Sigmoid colon (tissue), 6 donors: ENCODE measurements at regions not wholly inside any gene's neighbourhood (a gene's known extent, or its start where the extent isn't known, plus 50 kb on each side); places are given as distances from the start of the nearest gene placed in this dataset.

Experiments
- DNase-seq: peaks from one replicate; pipeline ENCODE4 v3.0.0-alpha.2; 2019
- H3K27ac ChIP-seq, 4 donors: fragments of 200-600 bp; sonication (generic); one replicate each; pipeline ENCODE4 v1.5.1; 2016 to 2019; ENCODE audit warnings: mild to moderate bottlenecking in 1 of 4
- H3K27me3 ChIP-seq, 3 donors: fragments of 200-600 bp; sonication (generic); one replicate each; pipeline ENCODE4 v1.5.1; 2019; ENCODE audit warnings: mild to moderate bottlenecking in 1 of 3
- H3K36me3 ChIP-seq, 4 donors: fragments of 200-600 bp; sonication (generic); one replicate each; pipeline ENCODE4 v1.5.1; 2016 to 2019
- H3K4me1 ChIP-seq, 4 donors: fragments of 200-600 bp; sonication (generic); one replicate each; pipeline ENCODE4 v1.5.1; 2017 to 2019
- H3K4me3 ChIP-seq, 4 donors: fragments of 200-600 bp; sonication (generic); one replicate each; pipeline ENCODE4 v1.5.1; 2017 to 2019; ENCODE audit warnings: mild to moderate bottlenecking in 2 of 4, moderate library complexity in 1 of 4
- H3K9me3 ChIP-seq, 4 donors: fragments of 200-600 bp in 3 of 4; sonication (generic) in 3 of 4; one replicate each; pipeline versions ENCODE4 v1.5.1 to v1.6.1; 2013 to 2019
- CTCF ChIP-seq, 4 experiments: fragments of 450-650 bp in 3 of 4; fragments of 200-600 bp in 1 of 4; IDR thresholded peaks; one replicate each; pipeline ENCODE4 v1.5.1; 2016 to 2019; ENCODE audit warnings: antibody characterized with exemption in 4 of 4, mild to moderate bottlenecking in 3 of 4, moderate library complexity in 2 of 4
- EP300 ChIP-seq, 4 donors: sonication (generic); formaldehyde crosslinking; IDR thresholded peaks; one replicate each; pipeline ENCODE4 v1.6.1; 2017; ENCODE audit warnings: antibody characterized with exemption in 4 of 4
- POLR2A ChIP-seq, 2 donors: fragments of 450-650 bp; IDR thresholded peaks; one replicate each; pipeline ENCODE4 v1.6.1; 2016; ENCODE audit warnings: antibody characterized with exemption in 2 of 2, mild to moderate bottlenecking in 2 of 2, moderate library complexity in 2 of 2
- POLR2AphosphoS5 ChIP-seq, 4 donors: sonication (generic); formaldehyde crosslinking; IDR thresholded peaks; one replicate each; pipeline ENCODE4 v1.6.1; 2017; ENCODE audit warnings: antibody characterized with exemption in 4 of 4
- WGBS, 2 donors: extraction: QIAGEN DNeasy Blood & Tissue Kit; methylation state at CpG; one replicate each; pipeline ENCODE4 v1.1.7; 2013; 5-methylcytosine and 5-hydroxymethylcytosine counted together
- intact Hi-C: fragments of 100-400 bp; cut with DNase I; formaldehyde crosslinking; loops from one replicate; pipeline ENCODE4 v1.15.1; 2023
- donor health status: healthy with polysubstance abuse.
- donor health status: healthy.

- TF ChIP-seq POLR2AphosphoS5 (IDR thresholded peaks at IDR 0.05) (no peak), POLR2A (IDR thresholded peaks at IDR 0.05) (no peak), CTCF (IDR thresholded peaks at IDR 0.05) (no peak), EP300 (IDR thresholded peaks at IDR 0.05) (no peak)
- no peaks in the 10 kb centered on the region for H3K27me3 ChIP-seq
- intact Hi-C loops, result no loop called here
- no peaks in the 10 kb centered on the region for H3K4me1 ChIP-seq
- 95 to 97% methylated on average over 12 of the region's 12 CpGs for WGBS, 2 donors
- H3K36me3 ChIP-seq, result no peaks in the 10 kb centered on the region
- H3K4me3 ChIP-seq, result no peak overlapping the region
- DNase-seq, result no peak
- H3K9me3 ChIP-seq, result no peaks in the 10 kb centered on the region
- H3K27ac ChIP-seq, result no peak overlapping the region
These were observed 303.6 kb upstream of the PROK2 start for GRCh38 chr3:72088486-72089025.

- intact Hi-C loops, result no loop called here
- DNase-seq, result no peak
- H3K9me3 ChIP-seq, result no peaks in the 10 kb centered on the region
- 96 to 97% methylated on average over 10 of the region's 10 CpGs for WGBS, 2 donors
- no peaks in the 10 kb centered on the region for H3K27me3 ChIP-seq
- peaks cover 0 to 9% (median 6%) of the 10 kb centered on the region in 4 donors for H3K4me1 ChIP-seq
- no peaks in the 10 kb centered on the region for H3K36me3 ChIP-seq
- no peak overlapping the region for H3K4me3 ChIP-seq
- no peak overlapping the region for H3K27ac ChIP-seq
- TF ChIP-seq POLR2A (IDR thresholded peaks at IDR 0.05), result no peak
- no peak for TF ChIP-seq EP300 (IDR thresholded peaks at IDR 0.05)
- TF ChIP-seq CTCF (IDR thresholded peaks at IDR 0.05), result no peak
- no peak for TF ChIP-seq POLR2AphosphoS5 (IDR thresholded peaks at IDR 0.05)
These were observed 302.5 kb upstream of the PROK2 start for GRCh38 chr3:72087420-72087819.

GRCh38 chr3:72086743-72087087 is 301.8 kb upstream of the PROK2 start:
- no peak overlapping the region for H3K27ac ChIP-seq
- DNase-seq, result no peak
- peaks cover 0 to 16% (median 12%) of the 10 kb centered on the region in 4 donors for H3K4me1 ChIP-seq
- no peaks in the 10 kb centered on the region for H3K36me3 ChIP-seq
- WGBS, 2 donors, result 88% methylated on average over 11 of the region's 11 CpGs
- H3K9me3 ChIP-seq, result no peaks in the 10 kb centered on the region
- H3K4me3 ChIP-seq, result no peak overlapping the region
- no peak for TF ChIP-seq CTCF (IDR thresholded peaks at IDR 0.05)
- no peaks in the 10 kb centered on the region for H3K27me3 ChIP-seq
- intact Hi-C loops, result no loop called here

- 77 to 83% methylated on average over 5 of the region's 5 CpGs for WGBS, 2 donors
- Histone ChIP-seq H3K4me3 (no peak overlapping the region), H3K9me3 (no peaks in the 10 kb centered on the region), H3K36me3 (no peaks in the 10 kb centered on the region), H3K27ac (no peak overlapping the region), H3K27me3 (no peaks in the 10 kb centered on the region), H3K4me1 (peaks cover 0 to 17% (median 12%) of the 10 kb centered on the region in 4 donors)
- intact Hi-C loops, result no loop called here
- no peak for DNase-seq
- no peak for TF ChIP-seq CTCF (IDR thresholded peaks at IDR 0.05)
- no peak for TF ChIP-seq EP300 (IDR thresholded peaks at IDR 0.05)
- TF ChIP-seq POLR2AphosphoS5 (IDR thresholded peaks at IDR 0.05), result no peak
These were observed 301.2 kb upstream of the PROK2 start for GRCh38 chr3:72086042-72086742.

GRCh38 chr3:72085036-72085435 is 300.1 kb upstream of the PROK2 start:
- no peaks in the 10 kb centered on the region for H3K36me3 ChIP-seq
- no peak overlapping the region for H3K4me3 ChIP-seq
- WGBS, 2 donors, result 81 to 87% methylated on average over 6 of the region's 6 CpGs
- peaks cover 0 to 17% (median 12%) of the 10 kb centered on the region in 4 donors for H3K4me1 ChIP-seq
- no peaks in the 10 kb centered on the region for H3K9me3 ChIP-seq
- H3K27ac ChIP-seq, result no peak overlapping the region
- TF ChIP-seq CTCF (IDR thresholded peaks at IDR 0.05), result no peak
- TF ChIP-seq EP300 (IDR thresholded peaks at IDR 0.05), result no peak
- no peak for TF ChIP-seq POLR2A (IDR thresholded peaks at IDR 0.05)
- no peak for TF ChIP-seq POLR2AphosphoS5 (IDR thresholded peaks at IDR 0.05)
- H3K27me3 ChIP-seq, result no peaks in the 10 kb centered on the region
- no peak for DNase-seq
- intact Hi-C loops, result no loop called here
